SH-SY5Y (cell line): ENCODE measurements at regions not wholly inside any gene's neighbourhood (a gene's known extent, or its start where the extent isn't known, plus 50 kb on each side); places are given as distances from the start of the nearest gene placed in this dataset.

Experiments
- GATA2 ChIP-seq: IDR thresholded peaks from 2 replicates; pipeline ENCODE4 v1.6.1; 2011; ENCODE audit warnings: mild to moderate bottlenecking, low read depth, low read length
- GATA3 ChIP-seq: IDR thresholded peaks from 2 replicates; pipeline ENCODE4 v1.6.1; 2011; ENCODE audit warnings: low read depth, mild to moderate bottlenecking, low read length, moderate library complexity

- TF ChIP-seq GATA2 (no peak), GATA3 (no peak)
Measured at GRCh38 chr2:129768485-129769184, 210.8 kb upstream of the RAB6C start.
